ENCODE measurements at regions not wholly inside any gene's neighbourhood (a gene's known extent, or its start where the extent isn't known, plus 50 kb on each side); places are given as distances from the start of the nearest gene placed in this dataset.

DNA sequence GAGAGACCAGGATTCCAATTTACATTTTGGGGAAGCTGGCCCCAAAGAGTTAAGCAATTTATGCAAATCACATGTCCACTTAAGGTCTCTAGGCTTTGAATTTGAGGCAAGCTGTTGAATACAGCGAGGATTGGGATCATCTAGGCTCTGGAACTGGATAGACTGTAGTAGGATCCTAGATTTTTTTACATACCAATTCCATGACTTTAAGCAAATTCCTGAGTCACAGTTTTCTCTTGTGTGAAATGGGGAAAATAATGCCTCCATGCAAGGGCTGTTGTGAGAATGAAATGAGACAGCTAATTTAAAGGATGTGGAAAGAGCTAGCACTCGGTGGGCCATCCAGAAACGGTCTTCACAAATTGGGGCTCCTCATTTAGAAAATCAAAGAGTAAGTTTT is 103.4 kb downstream of the MINAR1 start:
- BruUV-seq (replicated peaks) = no TSS peak
- Histone ChIP-seq H3K9me2 (replicated peaks; ENCODE audit: low read length) (no peaks in the 10 kb centered on the region), H3K79me2 (ENCODE audit: low read length) (no peaks in the 10 kb centered on the region), H3K4me2 (ENCODE audit: low read length) (no peak overlapping the region), H3F3A (ENCODE audit: low read length, unreplicated experiment) (no peaks in the 10 kb centered on the region), H3K27me3 (ENCODE audit: low read length) (peaks cover 39% of the 10 kb centered on the region), H3K36me3 (ENCODE audit: low read depth, low read length) (no peaks in the 10 kb centered on the region), H4K20me1 (ENCODE audit: low read length) (no peaks in the 10 kb centered on the region), H3K9ac (ENCODE audit: low read length) (no peak overlapping the region), H3K27ac (ENCODE audit: low read length) (no peak overlapping the region), H2AFZ (ENCODE audit: low read length) (no peak overlapping the region), H3K9me3 (ENCODE audit: low read length) (no peaks in the 10 kb centered on the region), H3K4me3 (ENCODE audit: low read length) (no peak overlapping the region), H3K4me1 (ENCODE audit: insufficient read depth, low read length) (no peaks in the 10 kb centered on the region)
- DNase-seq = no peak
- CTCF ChIA-PET = no interaction called here
- no peak for ATAC-seq
- POLR2A ChIA-PET (ENCODE audit: unreplicated experiment) = no interaction called here
- TF ChIP-seq, protein P1, sequence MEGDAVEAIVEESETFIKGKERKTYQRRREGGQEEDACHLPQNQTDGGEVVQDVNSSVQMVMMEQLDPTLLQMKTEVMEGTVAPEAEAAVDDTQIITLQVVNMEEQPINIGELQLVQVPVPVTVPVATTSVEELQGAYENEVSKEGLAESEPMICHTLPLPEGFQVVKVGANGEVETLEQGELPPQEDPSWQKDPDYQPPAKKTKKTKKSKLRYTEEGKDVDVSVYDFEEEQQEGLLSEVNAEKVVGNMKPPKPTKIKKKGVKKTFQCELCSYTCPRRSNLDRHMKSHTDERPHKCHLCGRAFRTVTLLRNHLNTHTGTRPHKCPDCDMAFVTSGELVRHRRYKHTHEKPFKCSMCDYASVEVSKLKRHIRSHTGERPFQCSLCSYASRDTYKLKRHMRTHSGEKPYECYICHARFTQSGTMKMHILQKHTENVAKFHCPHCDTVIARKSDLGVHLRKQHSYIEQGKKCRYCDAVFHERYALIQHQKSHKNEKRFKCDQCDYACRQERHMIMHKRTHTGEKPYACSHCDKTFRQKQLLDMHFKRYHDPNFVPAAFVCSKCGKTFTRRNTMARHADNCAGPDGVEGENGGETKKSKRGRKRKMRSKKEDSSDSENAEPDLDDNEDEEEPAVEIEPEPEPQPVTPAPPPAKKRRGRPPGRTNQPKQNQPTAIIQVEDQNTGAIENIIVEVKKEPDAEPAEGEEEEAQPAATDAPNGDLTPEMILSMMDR (conservative IDR thresholded peaks at IDR 0.05; ENCODE audit: low read depth, low read length) = no peak
- TF ChIP-seq EZH2phosphoT487 (IDR thresholded peaks at IDR 0.05; ENCODE audit: borderline replicate concordance, low read length) = no peak
- no peak for TF ChIP-seq EZH2 (IDR thresholded peaks at IDR 0.05; ENCODE audit: low read length, unreplicated experiment)
- intact Hi-C loops (cut with micrococcal nuclease) = no loop called here

DNA sequence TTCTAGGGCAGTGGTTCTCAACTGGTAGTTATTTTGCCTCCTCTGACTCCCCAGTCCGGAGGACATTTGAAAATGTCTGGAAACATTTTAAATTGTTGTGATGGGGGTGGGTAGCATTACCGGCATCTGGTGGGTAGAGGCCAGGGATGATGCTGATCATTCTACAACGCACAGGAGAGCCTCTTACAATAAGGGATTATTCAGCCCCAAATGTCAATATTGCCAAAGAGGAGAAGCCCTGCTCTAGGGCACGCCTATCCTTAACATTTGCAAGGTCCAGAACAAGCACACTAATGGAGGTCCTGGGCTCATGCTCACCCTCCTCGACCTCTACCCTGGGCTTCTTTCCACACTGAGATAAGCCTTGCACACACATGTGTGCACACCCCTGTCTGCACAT is 106.4 kb downstream of the MINAR1 start:
- ChIA-PET CTCF (interaction anchor here (0.5 kb wide), 1 partner anchor 595 kb away, joined by 4 read pairs; no protein-coding TSS in a partner anchor), POLR2A (ENCODE audit: unreplicated experiment) (no interaction called here)
- intact Hi-C loops (cut with micrococcal nuclease) = no loop called here
- Histone ChIP-seq H3K4me2 (ENCODE audit: low read length) (no peak overlapping the region), H3K9ac (ENCODE audit: low read length) (no peak overlapping the region), H3F3A (ENCODE audit: low read length, unreplicated experiment) (no peaks in the 10 kb centered on the region), H3K27ac (ENCODE audit: low read length) (no peak overlapping the region), H3K27me3 (ENCODE audit: low read length) (peaks cover 23% of the 10 kb centered on the region), H3K4me1 (ENCODE audit: insufficient read depth, low read length) (no peaks in the 10 kb centered on the region), H3K9me3 (ENCODE audit: low read length) (no peaks in the 10 kb centered on the region), H3K79me2 (ENCODE audit: low read length) (no peaks in the 10 kb centered on the region), H3K9me2 (replicated peaks; ENCODE audit: low read length) (no peaks in the 10 kb centered on the region), H3K4me3 (ENCODE audit: low read length) (no peak overlapping the region), H4K20me1 (ENCODE audit: low read length) (no peaks in the 10 kb centered on the region), H2AFZ (ENCODE audit: low read length) (no peak overlapping the region), H3K36me3 (ENCODE audit: low read depth, low read length) (no peaks in the 10 kb centered on the region)
- DNase-seq = no peak
- ATAC-seq = no peak
- TF ChIP-seq, protein P1 (conservative IDR thresholded peaks at IDR 0.05; ENCODE audit: low read depth, low read length) = no peak
- no peak for TF ChIP-seq EZH2 (IDR thresholded peaks at IDR 0.05; ENCODE audit: low read length, unreplicated experiment)
- no TSS peak for BruUV-seq (replicated peaks)

DNA sequence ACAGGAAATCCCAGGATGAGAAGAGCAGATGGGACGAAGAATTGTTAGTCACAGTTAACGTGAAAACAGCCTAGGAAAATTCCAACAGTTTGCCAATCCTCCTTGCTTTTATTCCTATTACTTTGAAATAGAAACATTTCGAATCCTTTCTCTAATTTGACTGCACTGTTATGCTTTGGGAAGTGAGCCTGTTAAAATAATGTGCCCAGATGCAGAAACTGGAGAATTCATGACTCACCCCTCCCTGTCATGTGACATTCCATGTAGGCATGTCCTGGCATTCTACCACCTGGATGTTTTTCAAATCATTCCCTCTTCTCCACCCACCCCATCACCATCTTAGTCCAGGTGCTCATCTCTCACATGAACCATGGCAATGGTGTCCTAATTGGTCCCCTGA is 107.3 kb downstream of the MINAR1 start:
- intact Hi-C loops (cut with micrococcal nuclease) = no loop called here
- Histone ChIP-seq H3K4me1 (ENCODE audit: insufficient read depth, low read length) (no peaks in the 10 kb centered on the region), H2AFZ (ENCODE audit: low read length) (no peak overlapping the region), H3K27me3 (ENCODE audit: low read length) (peaks cover 17% of the 10 kb centered on the region), H4K20me1 (ENCODE audit: low read length) (no peaks in the 10 kb centered on the region), H3K9me3 (ENCODE audit: low read length) (no peaks in the 10 kb centered on the region), H3K79me2 (ENCODE audit: low read length) (no peaks in the 10 kb centered on the region), H3K36me3 (ENCODE audit: low read depth, low read length) (no peaks in the 10 kb centered on the region), H3K4me3 (ENCODE audit: low read length) (no peak overlapping the region), H3K4me2 (ENCODE audit: low read length) (no peak overlapping the region), H3F3A (ENCODE audit: low read length, unreplicated experiment) (no peaks in the 10 kb centered on the region), H3K9ac (ENCODE audit: low read length) (no peak overlapping the region), H3K27ac (ENCODE audit: low read length) (no peak overlapping the region), H3K9me2 (replicated peaks; ENCODE audit: low read length) (no peaks in the 10 kb centered on the region)
- CTCF ChIA-PET = no interaction called here
- BruUV-seq (replicated peaks) = no TSS peak
- no peak for DNase-seq
- POLR2A ChIA-PET (ENCODE audit: unreplicated experiment) = no interaction called here
- ATAC-seq = no peak
- TF ChIP-seq, protein P1 (conservative IDR thresholded peaks at IDR 0.05; ENCODE audit: low read depth, low read length) = no peak
- no peak for TF ChIP-seq EZH2 (IDR thresholded peaks at IDR 0.05; ENCODE audit: low read length, unreplicated experiment)
- no peak for TF ChIP-seq EZH2phosphoT487 (IDR thresholded peaks at IDR 0.05; ENCODE audit: borderline replicate concordance, low read length)

Data from PC-3 (cell line).